ENCODE measurements at regions not wholly inside any gene's neighbourhood (a gene's known extent, or its start where the extent isn't known, plus 50 kb on each side); places are given as distances from the start of the nearest gene placed in this dataset.

DNA sequence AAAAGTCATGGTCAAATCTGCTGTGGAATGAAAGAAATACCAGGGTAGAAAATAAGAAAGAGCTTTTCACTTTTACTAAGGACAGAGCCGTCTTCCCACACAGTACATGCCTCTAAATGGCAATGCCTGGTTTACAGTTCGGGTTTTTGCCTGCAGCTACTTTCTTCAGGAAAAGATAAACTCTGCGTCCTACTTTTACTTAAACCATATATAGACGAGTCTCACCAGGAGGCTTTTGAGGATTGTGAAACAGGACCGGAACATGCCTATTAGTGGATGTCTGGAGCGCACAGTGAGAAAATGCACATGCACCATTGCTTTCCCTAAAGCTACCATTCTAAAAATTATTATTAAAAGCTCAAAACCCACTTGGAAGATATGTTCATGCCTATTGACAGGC lies 70.5 kb downstream of the KLF6 start:
- Mint-ChIP-seq H3K36me3 (ENCODE audit: low read depth) (peaks cover 6% of the 10 kb centered on the region), H3K4me3 (no peak overlapping the region), H3K4me1 (peaks cover 5% of the 10 kb centered on the region), H3K9me3 (peaks cover 13% of the 10 kb centered on the region), H3K27me3 (ENCODE audit: low read depth) (no peaks in the 10 kb centered on the region), H3K27ac (no peak overlapping the region)
- TF ChIP-seq, protein P1, sequence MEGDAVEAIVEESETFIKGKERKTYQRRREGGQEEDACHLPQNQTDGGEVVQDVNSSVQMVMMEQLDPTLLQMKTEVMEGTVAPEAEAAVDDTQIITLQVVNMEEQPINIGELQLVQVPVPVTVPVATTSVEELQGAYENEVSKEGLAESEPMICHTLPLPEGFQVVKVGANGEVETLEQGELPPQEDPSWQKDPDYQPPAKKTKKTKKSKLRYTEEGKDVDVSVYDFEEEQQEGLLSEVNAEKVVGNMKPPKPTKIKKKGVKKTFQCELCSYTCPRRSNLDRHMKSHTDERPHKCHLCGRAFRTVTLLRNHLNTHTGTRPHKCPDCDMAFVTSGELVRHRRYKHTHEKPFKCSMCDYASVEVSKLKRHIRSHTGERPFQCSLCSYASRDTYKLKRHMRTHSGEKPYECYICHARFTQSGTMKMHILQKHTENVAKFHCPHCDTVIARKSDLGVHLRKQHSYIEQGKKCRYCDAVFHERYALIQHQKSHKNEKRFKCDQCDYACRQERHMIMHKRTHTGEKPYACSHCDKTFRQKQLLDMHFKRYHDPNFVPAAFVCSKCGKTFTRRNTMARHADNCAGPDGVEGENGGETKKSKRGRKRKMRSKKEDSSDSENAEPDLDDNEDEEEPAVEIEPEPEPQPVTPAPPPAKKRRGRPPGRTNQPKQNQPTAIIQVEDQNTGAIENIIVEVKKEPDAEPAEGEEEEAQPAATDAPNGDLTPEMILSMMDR (IDR thresholded peaks at IDR 0.05; ENCODE audit: unreplicated experiment in 3 of 3): no peak

DNA sequence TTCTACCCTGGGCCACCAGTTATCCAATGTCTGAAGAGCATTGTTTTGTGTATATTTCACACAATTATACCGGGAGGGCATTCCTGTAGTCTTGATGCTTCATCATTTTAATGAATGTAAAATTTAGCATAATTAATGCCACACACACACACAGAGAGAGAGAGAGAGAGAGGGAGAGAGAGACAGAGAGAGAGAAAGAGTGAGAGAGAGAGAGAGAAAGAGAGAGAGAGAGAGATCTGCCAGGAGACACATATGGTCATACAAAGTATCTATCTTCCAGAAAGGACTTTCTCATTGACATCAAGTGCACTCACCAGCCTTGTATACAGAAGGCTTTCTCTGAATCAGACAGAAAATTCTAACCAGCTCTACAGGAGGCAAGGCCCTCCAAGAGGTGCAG lies 72.3 kb downstream of the KLF6 start:
- Mint-ChIP-seq H3K36me3 (ENCODE audit: low read depth) (peaks cover 6% of the 10 kb centered on the region), H3K27me3 (ENCODE audit: low read depth) (no peaks in the 10 kb centered on the region), H3K27ac (no peak overlapping the region), H3K4me3 (no peak overlapping the region), H3K9me3 (peaks cover 13% of the 10 kb centered on the region), H3K4me1 (peaks cover 5% of the 10 kb centered on the region)
- TF ChIP-seq, protein P1 (IDR thresholded peaks at IDR 0.05; ENCODE audit: unreplicated experiment in 3 of 3): no peak

DNA sequence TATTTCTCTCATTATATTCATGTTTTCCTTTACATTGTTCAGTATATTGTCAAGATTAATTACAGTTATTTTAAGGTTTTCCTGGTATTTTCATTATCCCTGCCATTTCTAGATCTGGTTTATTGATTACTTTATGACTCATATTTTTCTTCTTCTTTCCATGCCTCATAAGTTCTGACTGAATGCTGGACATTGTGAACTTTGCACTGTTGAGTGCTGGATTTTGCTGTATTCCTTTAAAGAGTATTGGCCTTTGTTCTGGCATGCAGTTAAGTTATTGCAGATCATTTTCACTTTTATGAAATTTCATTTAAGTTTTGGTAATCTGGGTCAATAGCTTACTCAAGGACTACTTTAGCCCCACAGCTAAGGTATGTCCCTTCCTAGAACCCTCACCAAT lies 73.1 kb downstream of the KLF6 start:
- Mint-ChIP-seq H3K27me3 (ENCODE audit: low read depth) (no peaks in the 10 kb centered on the region), H3K4me3 (no peak overlapping the region), H3K27ac (no peak overlapping the region), H3K4me1 (peaks cover 5% of the 10 kb centered on the region), H3K9me3 (peaks cover 13% of the 10 kb centered on the region), H3K36me3 (ENCODE audit: low read depth) (peaks cover 6% of the 10 kb centered on the region)
- TF ChIP-seq, protein P1 (IDR thresholded peaks at IDR 0.05; ENCODE audit: unreplicated experiment in 3 of 3): no peak

DNA sequence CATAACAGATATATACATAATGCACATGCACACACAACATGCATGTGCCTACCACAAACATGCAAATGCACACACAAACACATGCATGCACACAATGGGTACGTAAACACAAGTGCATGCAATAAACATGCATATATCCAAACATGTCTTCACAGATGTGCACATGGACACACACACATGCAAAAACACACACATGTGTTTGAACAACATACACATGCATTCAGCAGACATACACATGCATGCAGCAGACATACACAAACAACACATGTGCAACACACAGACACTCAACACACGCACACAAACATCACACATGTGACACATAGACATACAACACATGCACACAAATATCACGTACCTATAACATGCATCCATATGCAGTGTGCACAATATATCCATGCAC lies 74.2 kb downstream of the KLF6 start:
- TF ChIP-seq, protein P1 (IDR thresholded peaks at IDR 0.05; ENCODE audit: unreplicated experiment in 3 of 3): no peak
- peaks cover 6% of the 10 kb centered on the region for H3K36me3 Mint-ChIP-seq (ENCODE audit: low read depth)
- H3K9me3 Mint-ChIP-seq: peaks cover 13% of the 10 kb centered on the region
- no peak overlapping the region for H3K27ac Mint-ChIP-seq
- H3K4me1 Mint-ChIP-seq: no peaks in the 10 kb centered on the region
- H3K27me3 Mint-ChIP-seq (ENCODE audit: low read depth): no peaks in the 10 kb centered on the region
- H3K4me3 Mint-ChIP-seq: no peak overlapping the region

DNA sequence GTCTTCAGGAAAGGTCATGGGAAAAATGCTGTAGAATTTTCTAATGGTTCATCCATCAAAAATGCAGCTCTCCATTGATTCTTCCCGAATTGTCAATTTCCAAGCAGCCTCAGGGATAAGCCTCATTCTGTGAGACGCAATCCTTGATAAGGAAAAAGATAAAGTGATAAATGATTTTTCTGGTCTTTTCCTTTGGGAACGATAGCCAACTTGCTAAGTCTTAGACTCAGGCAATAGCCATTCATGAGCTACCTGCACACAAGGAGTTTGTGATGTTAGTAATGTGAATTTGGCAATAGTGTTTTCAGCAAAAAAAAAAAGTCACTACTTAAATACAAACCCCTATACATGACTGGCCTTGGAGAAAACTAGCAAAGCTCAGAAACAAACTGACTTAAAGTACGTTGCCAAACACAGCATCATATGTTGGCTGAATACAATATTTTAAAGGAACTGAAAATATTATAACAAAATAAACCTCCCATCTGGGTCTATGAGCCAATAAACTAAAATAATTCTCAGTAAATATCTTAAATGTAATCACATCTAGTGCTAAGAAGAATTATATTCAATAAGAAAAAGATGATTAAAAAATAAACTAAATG lies 75.5 kb downstream of the KLF6 start:
- Mint-ChIP-seq H3K4me1 (no peaks in the 10 kb centered on the region), H3K36me3 (ENCODE audit: low read depth) (peaks cover 6% of the 10 kb centered on the region), H3K27ac (no peak overlapping the region), H3K27me3 (ENCODE audit: low read depth) (no peaks in the 10 kb centered on the region), H3K4me3 (no peak overlapping the region), H3K9me3 (peaks cover 13% of the 10 kb centered on the region)
- TF ChIP-seq, protein P1 (IDR thresholded peaks at IDR 0.05; ENCODE audit: unreplicated experiment in 3 of 3): no peak

DNA sequence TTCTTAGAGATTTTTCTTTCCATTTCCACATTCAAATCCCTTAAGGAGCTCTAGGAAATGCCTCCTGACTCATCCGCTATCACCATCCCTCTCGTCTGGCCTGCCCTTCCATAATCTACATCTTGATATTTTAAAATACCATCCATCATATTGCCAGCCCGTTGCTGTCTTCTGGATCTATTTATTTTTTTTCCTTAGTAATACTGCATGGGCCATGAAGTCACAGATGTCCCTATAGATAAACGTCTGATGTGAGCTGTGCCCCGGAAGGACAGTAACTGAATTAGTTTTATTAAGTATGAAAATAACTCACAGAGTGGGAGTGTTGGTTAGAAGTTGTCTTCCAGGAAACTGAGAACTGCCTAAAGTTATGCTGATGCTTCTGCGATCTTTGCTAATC lies 76.2 kb downstream of the KLF6 start:
- no peaks in the 10 kb centered on the region for H3K4me1 Mint-ChIP-seq
- TF ChIP-seq, protein P1 (IDR thresholded peaks at IDR 0.05; ENCODE audit: unreplicated experiment in 3 of 3): no peak
- peaks cover 13% of the 10 kb centered on the region for H3K9me3 Mint-ChIP-seq
- H3K27me3 Mint-ChIP-seq (ENCODE audit: low read depth): no peaks in the 10 kb centered on the region
- H3K27ac Mint-ChIP-seq: no peak overlapping the region
- no peak overlapping the region for H3K4me3 Mint-ChIP-seq
- H3K36me3 Mint-ChIP-seq (ENCODE audit: low read depth): peaks cover 6% of the 10 kb centered on the region
